Activated T-cell treated with anti-CD3 and anti-CD28 coated beads, Interleukin-2, amount 50 U/mL, for 4 hours (primary cell): ENCODE measurements at regions not wholly inside any gene's neighbourhood (a gene's known extent, or its start where the extent isn't known, plus 50 kb on each side); places are given as distances from the start of the nearest gene placed in this dataset.

ENCODE experiments used
- ATAC-seq, 2 donors: fragments of 200-7000 bp; cut with Tn5 transposase; one replicate each; pipeline ENCODE4 v1.10.0; 2021
- DNase-seq: peaks from one replicate; pipeline ENCODE4 v3.0.0-alpha.2; 2020
- H3K27me3 Mint-ChIP-seq: one replicate; pipeline ENCODE4 v1.8.0; 2021; ENCODE audit warnings: low read depth, mixed read lengths
- H3K36me3 Mint-ChIP-seq: one replicate; pipeline ENCODE4 v1.8.0; 2022; ENCODE audit warnings: mixed read lengths; ENCODE audit not compliant: insufficient read depth
- H3K4me1 Mint-ChIP-seq: one replicate; pipeline ENCODE4 v1.8.0; 2021; ENCODE audit warnings: low read depth, mixed read lengths
- H3K4me3 Mint-ChIP-seq: one replicate; pipeline ENCODE4 v1.8.0; 2021; ENCODE audit warnings: mild to moderate bottlenecking, moderate library complexity, mixed read lengths
- H3K9me3 Mint-ChIP-seq: one replicate; pipeline ENCODE4 v1.8.0; 2021; ENCODE audit warnings: mixed read lengths

DNA sequence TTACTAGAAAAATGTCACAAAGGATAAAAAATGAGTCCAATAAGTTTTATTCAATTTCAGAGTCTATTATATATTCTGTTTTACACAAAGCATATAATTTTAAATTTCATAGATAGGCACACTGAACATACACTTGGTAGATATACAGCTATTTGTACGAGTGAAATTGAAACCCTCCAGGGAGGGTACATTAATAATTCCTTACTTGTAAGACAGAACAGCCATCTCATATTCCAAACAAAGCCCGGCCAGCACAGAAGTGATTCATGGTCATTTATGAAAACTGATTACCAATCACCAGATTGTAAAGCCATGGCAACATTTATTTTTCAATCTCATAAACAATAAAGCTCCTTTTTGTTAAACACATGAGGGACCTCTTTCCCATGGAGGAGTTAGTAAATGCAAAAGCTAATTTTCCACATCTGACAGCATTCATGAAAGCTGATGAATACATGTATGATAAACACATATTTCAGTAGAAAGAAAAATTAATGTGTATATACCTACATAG, 190.6 kb downstream of the TDRD15 start:
- H3K4me3 Mint-ChIP-seq: no peak overlapping the region
- H3K9me3 Mint-ChIP-seq: no peaks in the 10 kb centered on the region
- no peak for ATAC-seq
- no peaks in the 10 kb centered on the region for H3K4me1 Mint-ChIP-seq
- no peak for DNase-seq
- no peaks in the 10 kb centered on the region for H3K27me3 Mint-ChIP-seq
- no peaks in the 10 kb centered on the region for H3K36me3 Mint-ChIP-seq

DNA sequence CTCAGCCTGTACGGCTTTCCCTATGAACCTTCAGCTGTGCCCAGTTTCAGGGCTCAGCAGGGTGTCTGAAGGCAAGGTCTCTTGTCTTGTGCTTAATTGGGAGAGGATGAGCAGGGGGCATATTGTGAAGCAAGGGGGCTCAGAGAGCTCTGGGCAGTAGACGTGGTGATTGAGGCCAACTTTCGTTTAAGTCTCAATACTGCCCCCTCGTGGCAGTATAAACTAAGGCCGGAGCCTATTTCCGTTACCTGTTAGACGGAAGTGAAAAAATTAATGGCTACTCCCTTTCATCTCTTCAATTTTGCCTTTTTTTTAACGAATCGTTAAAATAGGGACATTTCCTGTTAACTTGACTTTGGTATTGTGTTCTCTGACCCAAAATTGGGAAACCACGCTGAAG, 193.4 kb downstream of the TDRD15 start:
- H3K27me3 Mint-ChIP-seq: no peaks in the 10 kb centered on the region

DNA sequence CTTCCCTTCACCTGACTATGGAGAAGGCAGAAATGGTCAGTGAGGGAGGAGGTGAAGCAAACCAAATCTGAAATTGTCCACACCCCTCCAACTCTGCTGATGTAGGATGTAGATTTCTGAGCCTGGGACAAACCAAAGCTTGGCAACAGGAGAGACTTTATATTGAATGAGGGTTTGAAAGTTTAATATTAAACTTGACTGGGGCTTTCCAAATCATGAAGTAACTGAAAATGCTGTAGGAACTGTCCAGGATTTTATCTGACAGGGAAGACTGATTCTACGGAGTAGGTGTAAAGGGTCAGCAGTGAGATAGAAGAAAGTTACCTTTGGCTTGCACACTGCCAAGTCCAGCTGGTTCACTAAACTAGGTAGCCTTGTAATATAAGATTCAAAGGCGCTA, 194.5 kb downstream of the TDRD15 start:
- no peaks in the 10 kb centered on the region for H3K27me3 Mint-ChIP-seq
- H3K4me1 Mint-ChIP-seq: no peaks in the 10 kb centered on the region
- DNase-seq (no peak), ATAC-seq (no peak)
- no peak overlapping the region for H3K4me3 Mint-ChIP-seq
- no peaks in the 10 kb centered on the region for H3K36me3 Mint-ChIP-seq
- H3K9me3 Mint-ChIP-seq: no peaks in the 10 kb centered on the region

More for the DNA sequence above, 193.4 kb downstream of the TDRD15 start:
- H3K4me1 Mint-ChIP-seq: no peaks in the 10 kb centered on the region
- H3K4me3 Mint-ChIP-seq: no peak overlapping the region
- no peaks in the 10 kb centered on the region for H3K36me3 Mint-ChIP-seq
- H3K9me3 Mint-ChIP-seq: no peaks in the 10 kb centered on the region
- ATAC-seq: no peak
- DNase-seq: no peak

DNA sequence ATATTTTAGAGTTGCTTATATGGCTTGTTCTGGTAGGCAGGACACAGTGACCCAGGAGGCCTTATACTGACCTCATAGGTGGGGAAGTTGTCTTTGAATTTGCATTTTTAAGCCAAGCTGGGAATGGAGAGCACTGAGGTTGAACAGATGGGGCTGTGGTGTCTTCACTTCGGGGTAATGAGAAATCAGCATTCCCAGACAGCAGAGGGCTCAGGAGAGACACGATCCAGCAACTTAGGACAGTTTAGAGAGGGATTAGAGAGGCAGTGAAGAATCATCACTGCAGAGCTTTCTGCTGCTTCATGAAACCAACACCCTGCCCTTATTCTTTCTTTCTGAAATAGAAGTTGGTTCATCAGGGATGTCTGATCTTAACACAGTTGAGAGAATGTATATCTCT, 202.4 kb downstream of the TDRD15 start:
- no peaks in the 10 kb centered on the region for H3K4me1 Mint-ChIP-seq
- no peaks in the 10 kb centered on the region for H3K27me3 Mint-ChIP-seq
- H3K9me3 Mint-ChIP-seq: peaks cover 6% of the 10 kb centered on the region
- H3K36me3 Mint-ChIP-seq: no peaks in the 10 kb centered on the region
- ATAC-seq: no peak
- DNase-seq: no peak
- H3K4me3 Mint-ChIP-seq: no peak overlapping the region

DNA sequence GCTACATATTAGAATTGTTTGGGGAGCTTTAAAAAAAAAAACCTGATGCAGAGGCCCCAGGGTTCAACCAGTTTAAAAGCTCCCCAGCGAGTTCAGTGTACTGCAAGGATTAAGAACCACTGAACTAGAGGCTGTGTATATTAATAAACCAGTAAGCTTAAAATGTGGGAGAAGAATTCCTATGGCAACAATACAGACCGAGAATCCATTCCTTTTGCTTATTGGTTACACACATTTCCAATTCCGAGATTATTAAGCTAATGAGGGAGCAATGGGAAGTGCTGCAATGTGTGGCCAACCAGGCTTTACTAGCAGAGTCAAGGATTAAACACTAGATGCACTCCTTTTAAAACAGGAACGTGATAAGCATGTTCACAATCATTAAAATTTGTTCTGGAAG, 204.4 kb downstream of the TDRD15 start:
- Mint-ChIP-seq H3K36me3 (no peaks in the 10 kb centered on the region), H3K9me3 (peaks cover 6% of the 10 kb centered on the region), H3K4me1 (no peaks in the 10 kb centered on the region), H3K4me3 (no peak overlapping the region), H3K27me3 (no peaks in the 10 kb centered on the region)
- DNase-seq: no peak
- ATAC-seq: no peak

DNA sequence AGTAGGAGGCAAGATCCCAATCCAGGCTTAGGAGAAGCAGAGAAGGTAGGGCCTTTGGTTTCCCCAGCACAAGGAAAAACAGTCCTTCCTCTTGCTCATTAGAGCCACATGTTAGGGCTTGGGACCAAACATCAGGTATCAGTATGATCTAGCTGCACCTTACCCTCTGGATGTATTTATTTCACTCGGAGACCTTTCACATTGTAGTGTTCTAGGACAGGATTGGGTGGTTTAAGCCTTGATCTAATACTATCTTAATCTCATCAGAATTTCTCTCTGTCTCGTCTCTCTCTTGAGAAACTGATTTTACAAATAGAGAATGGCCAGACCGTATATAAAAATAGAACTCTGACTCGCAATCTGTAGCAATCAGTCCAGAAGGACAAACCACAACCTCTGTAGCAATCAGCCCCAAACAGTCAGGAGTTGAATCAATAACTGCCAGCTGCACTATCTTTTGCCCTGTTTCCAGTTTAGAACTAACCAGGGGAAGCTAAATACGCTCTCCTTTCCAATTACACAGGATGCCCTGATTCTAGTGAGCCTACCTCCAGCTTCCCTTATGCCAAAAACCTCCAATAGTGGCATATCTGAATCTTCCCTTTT, 207.1 kb downstream of the TDRD15 start:
- Mint-ChIP-seq H3K9me3 (no peaks in the 10 kb centered on the region), H3K4me1 (no peaks in the 10 kb centered on the region), H3K27me3 (no peaks in the 10 kb centered on the region), H3K36me3 (no peaks in the 10 kb centered on the region), H3K4me3 (no peak overlapping the region)
- DNase-seq: no peak
- no peak for ATAC-seq

DNA sequence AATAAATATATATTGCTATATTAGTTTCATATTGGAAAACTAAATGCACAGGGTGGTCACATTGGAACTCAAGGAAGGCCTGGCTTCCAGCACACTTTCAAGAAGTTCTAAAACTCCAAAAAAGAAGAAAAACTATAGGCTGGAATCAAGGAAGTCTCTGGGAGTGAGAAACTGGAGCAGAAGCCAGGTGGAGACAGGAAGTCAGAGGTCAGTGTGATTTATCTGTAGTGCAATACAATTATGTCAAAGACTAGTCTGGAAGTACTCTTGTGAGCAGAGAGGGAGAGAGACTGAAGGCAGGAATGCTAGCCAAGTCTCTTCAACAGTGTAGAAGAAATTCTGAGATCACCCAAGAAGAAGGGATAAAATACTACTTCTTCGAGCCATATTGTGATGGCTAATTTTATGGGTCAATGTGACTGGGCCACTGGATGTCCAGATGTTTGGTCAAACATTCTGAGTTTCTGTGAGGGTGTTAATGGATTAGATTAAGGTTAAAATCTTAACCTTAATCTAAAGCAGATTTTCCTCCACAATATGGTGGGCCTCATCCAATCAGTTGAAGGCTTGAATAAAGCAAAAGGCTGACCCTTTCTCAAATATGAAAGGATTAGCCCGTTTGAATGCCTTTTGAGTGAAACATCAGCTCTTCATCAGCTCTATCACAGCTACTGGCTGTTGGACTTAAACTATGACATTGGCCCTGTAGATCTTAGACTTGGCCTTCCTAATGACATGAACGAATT, 208.0 kb downstream of the TDRD15 start:
- H3K4me1 Mint-ChIP-seq: no peaks in the 10 kb centered on the region
- H3K9me3 Mint-ChIP-seq: no peaks in the 10 kb centered on the region
- no peaks in the 10 kb centered on the region for H3K36me3 Mint-ChIP-seq
- DNase-seq (no peak), ATAC-seq (no peak)
- no peaks in the 10 kb centered on the region for H3K27me3 Mint-ChIP-seq
- H3K4me3 Mint-ChIP-seq: no peak overlapping the region

DNA sequence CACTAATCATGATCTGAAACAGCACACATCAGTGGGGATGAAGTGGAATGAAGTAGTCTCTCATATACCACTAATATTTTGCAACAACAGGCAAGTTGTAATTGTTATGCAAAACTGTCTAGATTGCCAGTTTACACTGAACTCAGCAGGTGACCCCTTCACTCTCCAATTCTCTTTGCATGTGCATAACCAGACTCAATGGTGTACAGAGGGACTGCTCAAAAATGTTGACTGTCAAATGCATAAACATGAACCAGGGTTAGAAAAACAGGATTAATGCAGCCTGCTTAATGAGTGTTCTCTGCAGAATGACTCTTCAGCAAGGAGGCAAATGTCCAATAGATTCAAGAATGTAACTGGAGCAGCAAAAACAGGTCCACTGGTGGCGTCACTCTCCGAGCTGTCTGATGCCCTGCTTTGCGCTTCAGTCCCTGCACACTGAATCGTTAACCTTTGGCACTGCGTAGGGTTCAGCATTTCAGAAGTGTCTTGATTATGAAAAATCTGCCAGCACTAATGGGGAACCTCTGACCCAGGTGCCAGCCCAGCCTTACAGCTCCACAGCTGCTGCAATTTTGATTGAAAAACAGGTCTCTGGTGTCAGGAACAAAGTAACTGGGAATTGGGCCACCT, 209.3 kb downstream of the TDRD15 start:
- H3K4me1 Mint-ChIP-seq: no peaks in the 10 kb centered on the region
- H3K9me3 Mint-ChIP-seq: no peaks in the 10 kb centered on the region
- no peak overlapping the region for H3K4me3 Mint-ChIP-seq
- ATAC-seq: no peak
- no peaks in the 10 kb centered on the region for H3K36me3 Mint-ChIP-seq
- no peaks in the 10 kb centered on the region for H3K27me3 Mint-ChIP-seq
- no peak for DNase-seq

DNA sequence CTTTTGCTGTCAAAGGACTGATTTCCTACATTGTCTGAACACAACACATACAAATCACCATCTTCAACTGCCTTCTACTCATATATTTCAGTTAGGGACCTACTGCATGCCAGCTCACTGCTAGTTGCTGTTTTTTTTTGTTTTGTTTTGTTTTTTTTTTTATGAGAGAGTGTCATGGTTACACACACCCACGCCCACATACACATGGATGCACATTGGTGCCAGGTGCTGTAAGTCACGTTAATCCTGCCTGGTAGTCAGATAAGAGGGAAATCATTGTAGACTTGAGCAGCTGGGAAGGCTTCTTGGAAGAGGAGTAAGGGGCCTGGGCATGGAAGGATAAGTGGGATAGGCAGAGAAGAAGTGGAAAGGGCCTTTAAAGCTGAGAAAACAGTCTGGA, 209.9 kb downstream of the TDRD15 start:
- Mint-ChIP-seq H3K36me3 (no peaks in the 10 kb centered on the region), H3K27me3 (no peaks in the 10 kb centered on the region), H3K9me3 (no peaks in the 10 kb centered on the region), H3K4me1 (no peaks in the 10 kb centered on the region), H3K4me3 (no peak overlapping the region)
- DNase-seq: no peak
- ATAC-seq: no peak

DNA sequence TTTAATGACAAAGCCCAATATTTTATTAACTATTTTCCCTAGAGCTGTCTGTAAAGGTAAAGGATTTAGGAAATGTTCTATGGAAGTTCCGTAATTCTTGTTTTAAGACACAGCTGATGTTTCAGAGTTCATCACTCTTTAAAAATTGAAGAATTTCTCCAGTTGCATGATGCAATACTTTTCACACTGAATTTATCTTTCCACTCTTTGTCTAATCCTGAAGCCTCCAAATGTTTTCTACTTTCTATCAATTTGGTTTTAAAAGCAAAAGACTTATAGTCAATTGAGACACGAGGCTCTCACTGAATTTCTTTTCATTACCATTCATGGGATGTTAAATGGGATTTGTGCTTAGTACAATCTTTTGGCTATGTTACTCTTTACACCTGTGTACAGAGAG, 223.2 kb downstream of the TDRD15 start:
- Mint-ChIP-seq H3K36me3 (no peaks in the 10 kb centered on the region), H3K27me3 (no peaks in the 10 kb centered on the region), H3K4me1 (no peaks in the 10 kb centered on the region), H3K4me3 (no peak overlapping the region), H3K9me3 (peaks cover 7% of the 10 kb centered on the region)
- no peak for ATAC-seq
- DNase-seq: no peak

DNA sequence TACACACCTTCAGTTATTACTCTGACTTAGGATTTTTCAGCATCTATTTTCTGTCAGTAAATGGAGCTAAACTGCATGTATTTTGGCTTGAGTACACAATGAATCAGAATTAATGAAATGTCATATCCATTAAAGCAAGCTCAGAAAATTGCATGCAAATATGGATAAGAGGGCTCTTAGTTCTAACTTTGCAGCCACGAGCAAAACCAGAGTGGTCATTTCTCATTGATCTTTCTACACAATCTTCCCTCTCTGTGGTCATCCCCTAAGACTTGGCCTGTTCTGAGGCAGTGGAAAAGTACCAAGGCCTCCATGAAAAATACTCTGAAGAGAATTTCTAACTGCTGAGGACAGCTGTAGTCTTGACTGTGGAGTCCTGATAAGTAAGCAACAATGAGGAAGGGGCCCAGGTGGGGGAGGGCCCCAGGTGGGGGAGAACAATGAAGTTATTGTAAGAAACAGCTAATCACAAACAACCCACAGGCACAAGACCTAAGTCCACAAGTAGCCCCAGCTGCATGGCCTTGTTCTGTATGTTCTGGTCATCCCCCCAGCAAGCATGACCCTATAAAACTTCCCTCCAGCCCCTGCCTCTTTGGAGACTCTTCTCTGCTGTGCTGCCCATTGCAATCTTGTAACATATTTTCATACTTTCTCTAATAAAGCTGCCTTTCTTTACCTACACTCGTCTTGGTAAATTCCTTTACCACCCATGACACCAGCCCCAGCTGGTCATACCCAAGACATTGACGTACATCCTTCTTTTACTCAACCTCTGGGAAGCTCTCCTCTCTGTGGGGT, 230.3 kb downstream of the TDRD15 start:
- DNase-seq: no peak
- H3K9me3 Mint-ChIP-seq: peaks cover 6% of the 10 kb centered on the region
- no peak for ATAC-seq
- no peak overlapping the region for H3K4me3 Mint-ChIP-seq
- no peaks in the 10 kb centered on the region for H3K27me3 Mint-ChIP-seq
- H3K4me1 Mint-ChIP-seq: no peaks in the 10 kb centered on the region
- H3K36me3 Mint-ChIP-seq: no peaks in the 10 kb centered on the region

DNA sequence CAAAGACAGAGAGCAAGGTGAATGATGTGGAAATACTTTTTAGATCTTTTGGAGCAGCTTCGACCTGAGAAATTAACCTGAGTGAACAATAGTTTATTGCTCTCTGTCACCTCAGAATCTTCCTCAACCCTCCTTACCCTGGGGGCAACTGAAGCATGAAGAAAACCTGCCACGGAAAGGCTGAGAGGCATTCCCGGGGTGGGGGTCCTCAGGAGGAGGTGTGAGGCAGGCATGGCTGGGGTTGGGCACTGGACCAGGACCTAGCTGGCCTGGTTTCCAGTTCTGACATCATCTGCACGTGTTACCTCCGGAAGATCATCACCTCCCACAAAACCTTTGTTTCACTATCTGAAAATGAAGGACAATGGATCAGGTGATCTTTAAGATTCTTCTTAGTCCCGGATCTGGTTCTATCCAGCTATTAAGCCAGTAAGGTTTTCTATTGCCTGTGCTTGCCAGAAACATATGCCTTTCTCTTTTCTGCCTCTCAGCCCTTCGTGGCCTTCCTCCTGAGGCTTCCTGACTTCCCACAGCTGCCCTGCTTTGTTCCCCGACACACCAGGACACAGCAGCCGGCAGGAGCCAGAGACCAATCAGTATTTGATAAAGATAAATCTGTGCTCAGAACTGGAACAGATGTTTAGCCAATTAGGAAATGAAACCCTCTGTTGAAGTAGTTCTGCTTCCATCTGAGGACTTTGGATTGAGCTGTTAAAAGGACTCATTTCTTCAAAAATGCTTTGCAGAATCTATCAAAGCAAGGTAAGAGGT, 232.5 kb downstream of the TDRD15 start:
- H3K27me3 Mint-ChIP-seq: no peaks in the 10 kb centered on the region
- no peak for ATAC-seq

DNA sequence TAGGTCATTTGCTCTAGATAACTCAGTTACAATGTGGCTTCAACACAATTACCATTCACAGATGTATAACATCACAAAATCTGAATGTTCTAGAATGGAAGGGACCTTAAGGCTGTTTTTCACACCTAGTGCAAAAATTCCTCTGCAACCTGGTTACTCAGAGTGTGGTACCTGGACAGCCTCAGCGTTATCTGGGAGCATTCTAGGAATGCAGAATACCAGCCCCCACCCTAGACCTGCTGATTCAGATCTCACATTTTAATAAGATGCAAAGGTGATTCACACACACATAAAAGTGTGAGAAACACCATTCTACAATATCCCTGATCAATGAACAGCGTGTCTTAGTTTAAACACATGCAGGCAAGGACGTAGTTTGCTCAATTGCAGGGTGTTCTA, 233.1 kb downstream of the TDRD15 start:
- no peak for ATAC-seq
- no peaks in the 10 kb centered on the region for H3K36me3 Mint-ChIP-seq

More for the DNA sequence above, 232.5 kb downstream of the TDRD15 start:
- Mint-ChIP-seq H3K9me3 (peaks cover 6% of the 10 kb centered on the region), H3K4me3 (no peak overlapping the region), H3K4me1 (no peaks in the 10 kb centered on the region), H3K36me3 (no peaks in the 10 kb centered on the region)
- DNase-seq: no peak

DNA sequence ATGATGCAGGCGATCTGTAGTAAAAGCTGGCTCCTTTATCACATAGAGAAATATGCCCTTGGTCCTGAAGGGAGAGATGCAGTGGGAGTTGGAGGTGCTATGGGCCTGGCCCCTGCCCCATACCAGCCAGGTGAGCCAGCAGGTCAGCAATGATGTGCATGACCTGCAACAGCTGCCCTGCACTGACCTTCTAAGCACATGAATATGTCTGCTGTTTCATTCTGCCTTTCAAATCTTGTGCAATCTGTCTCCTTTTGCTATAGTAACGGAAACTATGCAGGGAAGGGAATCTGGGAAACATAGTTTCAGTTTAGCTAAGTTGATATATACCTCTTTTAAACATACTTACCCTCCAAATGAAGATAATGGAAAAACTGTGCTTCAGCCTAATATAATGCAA, 235.2 kb downstream of the TDRD15 start:
- Mint-ChIP-seq H3K4me3 (no peak overlapping the region), H3K4me1 (no peaks in the 10 kb centered on the region), H3K9me3 (peaks cover 3% of the 10 kb centered on the region), H3K27me3 (no peaks in the 10 kb centered on the region), H3K36me3 (no peaks in the 10 kb centered on the region)
- DNase-seq (no peak), ATAC-seq (no peak)

More for the DNA sequence above, 233.1 kb downstream of the TDRD15 start:
- Mint-ChIP-seq H3K9me3 (peaks cover 6% of the 10 kb centered on the region), H3K27me3 (no peaks in the 10 kb centered on the region), H3K4me3 (no peak overlapping the region), H3K4me1 (no peaks in the 10 kb centered on the region)
- DNase-seq: no peak
